K562 (cell line): ENCODE measurements at regions not wholly inside any gene's neighbourhood (a gene's known extent, or its start where the extent isn't known, plus 50 kb on each side); places are given as distances from the start of the nearest gene placed in this dataset.

Source experiments
- ATF3 ChIP-seq, 2 experiments: fragments of 450-650 bp in 1 of 2; sonication (generic) in 1 of 2; formaldehyde crosslinking in 1 of 2; IDR thresholded peaks in 1 of 2; conservative IDR thresholded peaks in 1 of 2; 2 replicates each; pipeline versions ENCODE4 v1.6.1 to v1.8.1; 2016 to 2023; ENCODE audit warnings: mild to moderate bottlenecking in 2 of 2, moderate library complexity in 2 of 2, inconsistent platforms in 1 of 2, missing genetic modification reagents in 1 of 2
- CGGBP1 ChIP-seq: fragments of 250-450 bp; sonication (Bioruptor Pico); IDR thresholded peaks from 2 replicates; pipeline ENCODE4 v1.9.0; 2021; ENCODE audit warnings: mild to moderate bottlenecking
- CTCF ChIP-seq, 3 experiments: IDR thresholded peaks in 2 of 3; conservative IDR thresholded peaks in 1 of 3; 2 replicates each; pipeline ENCODE4 v1.5.1; 2011 to 2012; ENCODE audit warnings: low read length in 3 of 3, mild to moderate bottlenecking in 3 of 3, control low read depth in 2 of 3, improper control_type of control experiment in 1 of 3, inconsistent platforms in 1 of 3, low read depth in 1 of 3, mixed read lengths in 1 of 3, moderate library complexity in 1 of 3; ENCODE audit not compliant: insufficient read depth in 2 of 3
- CXXC5 ChIP-seq: fragments of 250-450 bp; sonication (Bioruptor Pico); IDR thresholded peaks from 2 replicates; pipeline ENCODE4 v1.8.0; 2022; ENCODE audit warnings: inconsistent platforms, mild to moderate bottlenecking, moderate library complexity
- MAFF ChIP-seq: IDR thresholded peaks from 2 replicates; pipeline ENCODE4 v1.6.1; 2012; ENCODE audit warnings: low read length, improper control_type of control experiment
- MAFK ChIP-seq: IDR thresholded peaks from 2 replicates; pipeline ENCODE4 v1.6.1; 2011; ENCODE audit warnings: low read length, improper control_type of control experiment
- MYC ChIP-seq, 2 experiments: fragments of 250-450 bp in 1 of 2; sonication (Bioruptor Pico) in 1 of 2; IDR thresholded peaks; 2 replicates each; pipeline versions ENCODE4 v1.5.1 to v1.6.1; 2012 to 2021; ENCODE audit warnings: low read depth in 2 of 2, borderline replicate concordance in 1 of 2, improper control_type of control experiment in 1 of 2, low read length in 1 of 2, mild to moderate bottlenecking in 1 of 2, moderate library complexity in 1 of 2
- PKNOX1 ChIP-seq: fragments of 450-650 bp; IDR thresholded peaks from 2 replicates; pipeline ENCODE4 v1.6.1; 2016
- POU5F1 ChIP-seq: fragments of 150-350 bp; IDR thresholded peaks from 2 replicates; pipeline ENCODE4 v1.6.1; 2014; ENCODE audit warnings: borderline replicate concordance, low read length, low read depth, mild to moderate bottlenecking; ENCODE audit not compliant: partially characterized antibody
- PRDM10 ChIP-seq: fragments of 450-650 bp; IDR thresholded peaks from 2 replicates; pipeline ENCODE4 v1.6.1; 2018; ENCODE audit not compliant: partially characterized antibody
- RCOR1 ChIP-seq, 2 experiments: IDR thresholded peaks; 2 replicates each; pipeline ENCODE4 v1.6.1; 2012; ENCODE audit warnings: low read depth in 2 of 2, low read length in 2 of 2, borderline replicate concordance in 1 of 2, improper control_type of control experiment in 1 of 2

GRCh38 chr13:63110466-63110865, 1694.8 kb upstream of the PCDH20 start:
- TF ChIP-seq CXXC5 (CRISPR knock-in tag) (no peak), RCOR1 (IDR thresholded peaks at IDR 0.05; ENCODE audit: borderline replicate concordance in 1 of 2, low read depth in 2 of 2, low read length in 2 of 2) (no peak), CGGBP1 (CRISPR knock-in tag) (no peak), PRDM10 (no peak), PKNOX1 (no peak), MAFF (no peak), MYC (IDR thresholded peaks at IDR 0.05; ENCODE audit: low read depth, low read length) (no peak), MYC (CRISPR knock-in tag; IDR thresholded peaks at IDR 0.05; ENCODE audit: borderline replicate concordance, low read depth) (no peak), CTCF (IDR thresholded peaks at IDR 0.05 in 2 of 3, conservative IDR thresholded peaks at IDR 0.05 in 1 of 3; ENCODE audit: insufficient read depth in 2 of 3, low read depth in 1 of 3, low read length in 3 of 3) (no peak), ATF3 (IDR thresholded peaks at IDR 0.05) (no peak), ATF3 (CRISPR knock-in tag; conservative IDR thresholded peaks at IDR 0.05) (no peak), POU5F1 (no peak), MAFK (no peak)
